IMR-90 (cell line): ENCODE measurements at regions not wholly inside any gene's neighbourhood (a gene's known extent, or its start where the extent isn't known, plus 50 kb on each side); places are given as distances from the start of the nearest gene placed in this dataset.

ENCODE experiments used
- ATAC-seq: fragments of 200-7000 bp; cut with Tn5 transposase; 2 replicates; pipeline ENCODE4 v1.9.1; 2020; ENCODE audit warnings: low read depth, mild to moderate bottlenecking, moderate library complexity
- BruUV-seq: library from RNA; stranded (reverse); fragments of 400-500 nt; replicated peaks from 2 replicates; lab custom pipeline; 2021; lab: Mats Ljungman, UMichigan
- CTCF ChIA-PET: fragments of 300-600 bp; formaldehyde crosslinking; extraction: SDS; loops from one replicate; lab custom pipeline; 2021; ENCODE audit warnings: antibody characterized with exemption; lab: Yijun Ruan, JAX
- POLR2A ChIA-PET: fragments of 300-600 bp; sonication (Branson Sonifier 250); formaldehyde crosslinking; loops from one replicate; lab custom pipeline; 2022; ENCODE audit warnings: antibody characterized with exemption; ENCODE audit not compliant: unreplicated experiment; lab: Charles Lee
- DNase-seq: peaks from one replicate; pipeline ENCODE4 v3.0.0; 2013
- H2AFZ ChIP-seq: replicated peaks from 2 replicates; pipeline ENCODE3; 2013; ENCODE audit warnings: low read length, mild to moderate bottlenecking; ENCODE audit not compliant: poor library complexity
- H2AK5ac ChIP-seq: 2 replicates; pipeline ENCODE4 v1.6.1; 2013; ENCODE audit warnings: low read depth, low read length, inconsistent platforms
- H2AK9ac ChIP-seq: replicated peaks from 2 replicates; pipeline ENCODE3; 2013; ENCODE audit warnings: mild to moderate bottlenecking, low read depth, low read length, moderate library complexity; ENCODE audit not compliant: poor library complexity
- H2BK120ac ChIP-seq: 2 replicates; pipeline ENCODE4 v1.6.1; 2013; ENCODE audit warnings: low read depth, low read length, inconsistent platforms
- H2BK15ac ChIP-seq: 3 replicates; pipeline ENCODE4 v1.6.1; 2013; ENCODE audit warnings: low read depth, low read length, inconsistent platforms
- H2BK20ac ChIP-seq: 2 replicates; pipeline ENCODE4 v1.6.1; 2013; ENCODE audit warnings: low read depth, mild to moderate bottlenecking, inconsistent platforms, low read length, moderate library complexity
- H2BK5ac ChIP-seq: 2 replicates; pipeline ENCODE4 v1.6.1; 2013; ENCODE audit warnings: mild to moderate bottlenecking, low read depth, low read length, inconsistent platforms; ENCODE audit not compliant: poor library complexity, severe bottlenecking
- H3K14ac ChIP-seq: replicated peaks from 2 replicates; pipeline ENCODE4 v1.6.1; 2013; ENCODE audit warnings: low read depth, low read length, inconsistent platforms
- H3K18ac ChIP-seq: 2 replicates; pipeline ENCODE4 v1.6.1; 2013; ENCODE audit warnings: low read depth, low read length, control low read depth
- H3K23ac ChIP-seq: 2 replicates; pipeline ENCODE4 v1.6.1; 2013; ENCODE audit warnings: low read depth, low read length, inconsistent platforms
- H3K27ac ChIP-seq: 2 replicates; pipeline ENCODE4 v1.5.1; 2013; ENCODE audit warnings: mild to moderate bottlenecking, control low read depth, low read length; ENCODE audit not compliant: insufficient read depth
- H3K27me3 ChIP-seq: 2 replicates; pipeline ENCODE4 v1.6.1; 2013; ENCODE audit warnings: low read length; ENCODE audit not compliant: control insufficient read depth, insufficient read depth
- H3K36me3 ChIP-seq: 2 replicates; pipeline ENCODE4 v1.6.1; 2013; ENCODE audit warnings: low read length, mixed read lengths; ENCODE audit not compliant: control insufficient read depth, insufficient read depth
- H3K4ac ChIP-seq: 2 replicates; pipeline ENCODE4 v1.6.1; 2013; ENCODE audit warnings: low read depth, low read length, inconsistent platforms
- H3K4me1 ChIP-seq: 2 replicates; pipeline ENCODE4 v1.6.1; 2013; ENCODE audit warnings: low read length, mixed read lengths; ENCODE audit not compliant: control insufficient read depth, insufficient read depth
- H3K4me2 ChIP-seq: 2 replicates; pipeline ENCODE4 v1.6.1; 2013; ENCODE audit warnings: low read depth, mild to moderate bottlenecking, control low read depth, low read length, moderate library complexity
- H3K4me3 ChIP-seq: 2 replicates; pipeline ENCODE4 v1.5.1; 2013; ENCODE audit warnings: low read depth, mild to moderate bottlenecking, control low read depth, low read length, moderate library complexity; ENCODE audit not compliant: insufficient read depth
- H3K56ac ChIP-seq: 2 replicates; pipeline ENCODE4 v1.6.1; 2013; ENCODE audit warnings: low read length, inconsistent platforms; ENCODE audit not compliant: insufficient read depth; ENCODE audit errors: extremely low read depth
- H3K79me1 ChIP-seq, 2 experiments: 2 replicates each; pipeline ENCODE4 v1.6.1; 2013; ENCODE audit warnings: low read length in 2 of 2, inconsistent platforms in 1 of 2, low read depth in 1 of 2
- H3K9ac ChIP-seq: 2 replicates; pipeline ENCODE4 v1.6.1; 2013; ENCODE audit warnings: low read depth, low read length, control low read depth
- H3K9me1 ChIP-seq: 2 replicates; pipeline ENCODE4 v1.6.1; 2013; ENCODE audit warnings: low read length, inconsistent platforms; ENCODE audit not compliant: insufficient read depth
- H3K9me3 ChIP-seq: 2 replicates; pipeline ENCODE4 v1.6.1; 2013; ENCODE audit warnings: low read length; ENCODE audit not compliant: control insufficient read depth, insufficient read depth
- H4K20me1 ChIP-seq: 2 replicates; pipeline ENCODE4 v1.6.1; 2013; ENCODE audit warnings: low read length, inconsistent platforms; ENCODE audit not compliant: insufficient read depth
- H4K5ac ChIP-seq: 2 replicates; pipeline ENCODE4 v1.6.1; 2013; ENCODE audit warnings: mild to moderate bottlenecking, low read depth, low read length, control low read depth
- H4K8ac ChIP-seq, 2 experiments: 2 replicates each; pipeline ENCODE4 v1.6.1; 2013; ENCODE audit warnings: low read depth in 2 of 2, low read length in 2 of 2, control low read depth in 1 of 2, inconsistent platforms in 1 of 2
- H4K91ac ChIP-seq: 2 replicates; pipeline ENCODE4 v1.6.1; 2013; ENCODE audit warnings: low read depth, low read length, inconsistent platforms; ENCODE audit not compliant: insufficient read depth
- MXI1 ChIP-seq: IDR thresholded peaks from 2 replicates; pipeline ENCODE4 v1.6.1; 2012; ENCODE audit warnings: low read depth, mild to moderate bottlenecking, low read length, moderate library complexity, borderline replicate concordance
- WGBS, 2 experiments: methylation state at CpG; one replicate each; pipeline versions ENCODE4 v1.1.5 to v1.1.7; 2013; ENCODE audit warnings: missing lambda C conversion rate in 2 of 2; ENCODE audit not compliant: insufficient read length in 1 of 2; ENCODE audit errors: extremely low coverage in 2 of 2; 5-methylcytosine and 5-hydroxymethylcytosine counted together
- dilution Hi-C: fragments of 300-500 bp; cut with HindIII; formaldehyde crosslinking; loops from one replicate; pipeline ENCODE4 v1.14.3; 2018; ENCODE audit warnings: low sequenced_read_pairs; ENCODE audit not compliant: unreplicated experiment
- in situ Hi-C: fragments of 300-500 bp; cut with MboI; formaldehyde crosslinking; loops from 3 replicates; pipeline ENCODE4 v1.14.3; 2019; ENCODE audit warnings: low sequenced_read_pairs, inconsistent platforms, mixed read lengths
- intact Hi-C: fragments of 100-400 bp; cut with micrococcal nuclease; formaldehyde crosslinking; loops from 2 replicates; pipeline ENCODE4 v1.10.0; 2022

DNA sequence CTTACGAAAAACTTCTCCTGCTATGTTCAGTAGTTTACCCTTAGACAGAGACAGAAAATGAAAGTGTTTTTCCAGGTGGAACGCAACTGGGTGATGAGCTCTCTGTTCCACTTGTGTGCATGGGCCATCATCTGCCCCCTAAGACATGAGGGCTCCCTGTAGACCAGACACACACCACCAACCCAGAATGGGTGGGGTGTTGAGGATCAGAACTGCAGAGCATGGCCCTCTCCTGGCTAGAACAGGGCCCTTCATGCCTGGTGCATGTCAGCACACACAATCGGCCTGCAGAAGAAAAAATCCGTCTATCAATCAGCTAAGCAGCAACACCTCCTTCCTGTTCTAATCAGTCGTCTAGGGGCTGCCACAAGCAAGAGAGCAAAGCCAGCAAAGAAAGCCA lies 186.2 kb upstream of the INHBA start:
- DNase-seq (no peak), ATAC-seq (no peak)
- no peaks in the 10 kb centered on the region for H4K20me1 ChIP-seq
- H3K56ac ChIP-seq = no peak overlapping the region
- peak overlapping the region; percentile 73 for H2BK20ac ChIP-seq
- in situ Hi-C loops = no loop called here
- dilution Hi-C loops = no loop called here
- intact Hi-C loops = loop anchor here (10.0 kb wide), 1 partner anchor 184 kb away; the partner anchor contains the start of gene INHBA
- BruUV-seq = no TSS peak
- peak overlapping the region; percentile 17 to 48; a peak in 2 of 4 replicates for H4K8ac ChIP-seq
- peak overlapping the region; percentile 8; the same call in 1 of the 2 replicates for H3K27ac ChIP-seq
- ChIA-PET POLR2A (no interaction called here), CTCF (no interaction called here)
- peaks cover 46% of the 10 kb centered on the region for H3K4me1 ChIP-seq
- H2BK5ac ChIP-seq = peak overlapping the region; percentile 57
- peak overlapping the region; percentile 72 for H4K91ac ChIP-seq
- no peaks in the 10 kb centered on the region for H3K36me3 ChIP-seq
- H4K5ac ChIP-seq = peak overlapping the region; percentile 91
- peak overlapping the region; percentile 66 for H3K14ac ChIP-seq
- WGBS, 2 experiments = 86% methylated on average over 4 of the region's 5 CpGs; no CpG with 5 or more reads in 1 of the 2 experiments
- H3K9ac ChIP-seq = no peak overlapping the region
- peaks cover 0 to 22% of the 10 kb centered on the region in 2 experiments; a peak in 1 of 4 replicates for H3K79me1 ChIP-seq
- H2AK5ac ChIP-seq = peak overlapping the region; percentile 57
- H3K4me3 ChIP-seq = no peak overlapping the region
- peak overlapping the region; percentile 19; the same call in 1 of the 2 replicates for H3K23ac ChIP-seq
- H3K27me3 ChIP-seq = no peaks in the 10 kb centered on the region
- H3K18ac ChIP-seq = peak overlapping the region; percentile 76
- no peak for TF ChIP-seq MXI1
- H2AFZ ChIP-seq = peak overlapping the region; percentile 19
- peak overlapping the region; percentile 25 for H2AK9ac ChIP-seq
- H3K9me1 ChIP-seq = peaks cover 28% of the 10 kb centered on the region
- no peaks in the 10 kb centered on the region for H3K9me3 ChIP-seq
- peak overlapping the region; percentile 73 for H3K4ac ChIP-seq
- H3K4me2 ChIP-seq = no peak overlapping the region
- peak overlapping the region; percentile 84; the same call in 2 of the 3 replicates for H2BK15ac ChIP-seq
- peak overlapping the region; percentile 56 for H2BK120ac ChIP-seq
